ENCODE measurements at regions not wholly inside any gene's neighbourhood (a gene's known extent, or its start where the extent isn't known, plus 50 kb on each side); places are given as distances from the start of the nearest gene placed in this dataset.

- no peak overlapping the region for H2AFZ ChIP-seq (ENCODE audit: low read length)
- H3K27me3 ChIP-seq (ENCODE audit: insufficient read depth, low read length, poor library complexity, severe bottlenecking) = no peaks in the 10 kb centered on the region
- H3K9me3 ChIP-seq (ENCODE audit: insufficient read depth, low read depth, low read length) = no peaks in the 10 kb centered on the region
- H3K4me2 ChIP-seq (ENCODE audit: low read depth, low read length, poor library complexity, severe bottlenecking) = no peak overlapping the region
- H3K9ac ChIP-seq (ENCODE audit: low read depth, low read length, poor library complexity, severe bottlenecking) = no peak overlapping the region
- no peak overlapping the region for H3K4me3 ChIP-seq (ENCODE audit: low read length, poor library complexity, severe bottlenecking)
- H3F3A ChIP-seq (ENCODE audit: low read depth) = no peaks in the 10 kb centered on the region
- no peaks in the 10 kb centered on the region for H3K9me2 ChIP-seq (replicated peaks; ENCODE audit: low read depth, low read length)
- H3K4me1 ChIP-seq (ENCODE audit: insufficient read depth, low read length, poor library complexity, severe bottlenecking) = no peaks in the 10 kb centered on the region
- H3K79me2 ChIP-seq (ENCODE audit: insufficient read depth, low read length) = no peaks in the 10 kb centered on the region
- no peaks in the 10 kb centered on the region for H4K20me1 ChIP-seq (ENCODE audit: insufficient read depth, low read length, poor library complexity, severe bottlenecking)
- H3K36me3 ChIP-seq (ENCODE audit: insufficient read depth, low read length) = no peaks in the 10 kb centered on the region
- no peak for TF ChIP-seq EZH2phosphoT487 (IDR thresholded peaks at IDR 0.05; ENCODE audit: borderline replicate concordance)
- TF ChIP-seq, protein P1, sequence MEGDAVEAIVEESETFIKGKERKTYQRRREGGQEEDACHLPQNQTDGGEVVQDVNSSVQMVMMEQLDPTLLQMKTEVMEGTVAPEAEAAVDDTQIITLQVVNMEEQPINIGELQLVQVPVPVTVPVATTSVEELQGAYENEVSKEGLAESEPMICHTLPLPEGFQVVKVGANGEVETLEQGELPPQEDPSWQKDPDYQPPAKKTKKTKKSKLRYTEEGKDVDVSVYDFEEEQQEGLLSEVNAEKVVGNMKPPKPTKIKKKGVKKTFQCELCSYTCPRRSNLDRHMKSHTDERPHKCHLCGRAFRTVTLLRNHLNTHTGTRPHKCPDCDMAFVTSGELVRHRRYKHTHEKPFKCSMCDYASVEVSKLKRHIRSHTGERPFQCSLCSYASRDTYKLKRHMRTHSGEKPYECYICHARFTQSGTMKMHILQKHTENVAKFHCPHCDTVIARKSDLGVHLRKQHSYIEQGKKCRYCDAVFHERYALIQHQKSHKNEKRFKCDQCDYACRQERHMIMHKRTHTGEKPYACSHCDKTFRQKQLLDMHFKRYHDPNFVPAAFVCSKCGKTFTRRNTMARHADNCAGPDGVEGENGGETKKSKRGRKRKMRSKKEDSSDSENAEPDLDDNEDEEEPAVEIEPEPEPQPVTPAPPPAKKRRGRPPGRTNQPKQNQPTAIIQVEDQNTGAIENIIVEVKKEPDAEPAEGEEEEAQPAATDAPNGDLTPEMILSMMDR (conservative IDR thresholded peaks at IDR 0.05; ENCODE audit: low read length) = no peak
Measured at GRCh38 chr10:14414901-14415300, 84.2 kb upstream of the FRMD4A start.

DNA sequence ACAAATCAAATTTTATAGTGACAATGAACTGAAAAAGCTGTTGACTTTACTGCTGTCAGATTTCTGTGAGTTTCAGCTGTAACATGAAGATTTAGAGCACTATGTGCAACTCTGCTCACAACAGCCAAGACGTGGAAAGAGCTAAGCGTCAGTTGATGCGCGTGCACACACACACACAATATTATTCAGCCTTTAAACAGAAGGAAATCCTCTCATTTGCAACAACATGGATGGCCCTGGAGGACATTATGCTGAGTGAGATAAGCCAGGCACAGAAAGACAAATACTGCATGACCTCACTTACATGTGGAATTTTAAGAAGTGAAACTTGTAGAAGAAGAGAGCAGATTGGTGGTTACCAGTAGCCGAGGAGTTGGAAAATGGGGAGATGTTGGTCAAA lies 82.8 kb upstream of the FRMD4A start:
- no peaks in the 10 kb centered on the region for H3K9me3 ChIP-seq (ENCODE audit: insufficient read depth, low read depth, low read length)
- no peak overlapping the region for H2AFZ ChIP-seq (ENCODE audit: low read length)
- no peaks in the 10 kb centered on the region for H3K79me2 ChIP-seq (ENCODE audit: insufficient read depth, low read length)
- H3K27me3 ChIP-seq (ENCODE audit: insufficient read depth, low read length, poor library complexity, severe bottlenecking) = no peaks in the 10 kb centered on the region
- no peak overlapping the region for H3K9ac ChIP-seq (ENCODE audit: low read depth, low read length, poor library complexity, severe bottlenecking)
- no peak for TF ChIP-seq EZH2phosphoT487 (IDR thresholded peaks at IDR 0.05; ENCODE audit: borderline replicate concordance)
- TF ChIP-seq, protein P1 (conservative IDR thresholded peaks at IDR 0.05; ENCODE audit: low read length) = no peak
- no peaks in the 10 kb centered on the region for H3K36me3 ChIP-seq (ENCODE audit: insufficient read depth, low read length)
- H3K9me2 ChIP-seq (replicated peaks; ENCODE audit: low read depth, low read length) = no peaks in the 10 kb centered on the region
- H3F3A ChIP-seq (ENCODE audit: low read depth) = no peaks in the 10 kb centered on the region
- no peak overlapping the region for H3K4me2 ChIP-seq (ENCODE audit: low read depth, low read length, poor library complexity, severe bottlenecking)
- H3K4me1 ChIP-seq (ENCODE audit: insufficient read depth, low read length, poor library complexity, severe bottlenecking) = no peaks in the 10 kb centered on the region
- no peaks in the 10 kb centered on the region for H4K20me1 ChIP-seq (ENCODE audit: insufficient read depth, low read length, poor library complexity, severe bottlenecking)
- H3K4me3 ChIP-seq (ENCODE audit: low read length, poor library complexity, severe bottlenecking) = no peak overlapping the region

- Histone ChIP-seq H3K4me1 (ENCODE audit: insufficient read depth, low read length, poor library complexity, severe bottlenecking) (no peaks in the 10 kb centered on the region), H3K79me2 (ENCODE audit: insufficient read depth, low read length) (no peaks in the 10 kb centered on the region), H3K27me3 (ENCODE audit: insufficient read depth, low read length, poor library complexity, severe bottlenecking) (no peaks in the 10 kb centered on the region), H3K4me3 (ENCODE audit: low read length, poor library complexity, severe bottlenecking) (no peak overlapping the region), H4K20me1 (ENCODE audit: insufficient read depth, low read length, poor library complexity, severe bottlenecking) (no peaks in the 10 kb centered on the region), H3K9me2 (replicated peaks; ENCODE audit: low read depth, low read length) (no peaks in the 10 kb centered on the region), H3K9ac (ENCODE audit: low read depth, low read length, poor library complexity, severe bottlenecking) (no peak overlapping the region), H3K4me2 (ENCODE audit: low read depth, low read length, poor library complexity, severe bottlenecking) (no peak overlapping the region), H3K9me3 (ENCODE audit: insufficient read depth, low read depth, low read length) (no peaks in the 10 kb centered on the region), H3F3A (ENCODE audit: low read depth) (no peaks in the 10 kb centered on the region), H2AFZ (ENCODE audit: low read length) (no peak overlapping the region), H3K36me3 (ENCODE audit: insufficient read depth, low read length) (no peaks in the 10 kb centered on the region)
- TF ChIP-seq EZH2phosphoT487 (IDR thresholded peaks at IDR 0.05; ENCODE audit: borderline replicate concordance) = no peak
- TF ChIP-seq, protein P1 (conservative IDR thresholded peaks at IDR 0.05; ENCODE audit: low read length) = no peak
Measured at GRCh38 chr10:14412624-14413023, 81.9 kb upstream of the FRMD4A start.

All from Loucy (cell line).